ENCODE measurements at regions not wholly inside any gene's neighbourhood (a gene's known extent, or its start where the extent isn't known, plus 50 kb on each side); places are given as distances from the start of the nearest gene placed in this dataset.
A peak's percentile ranks its signal among the peaks of the same experiment; 100 is the strongest.

- TF ChIP-seq ZNF532 (CRISPR knock-in tag; IDR thresholded peaks at IDR 0.05; ENCODE audit: borderline replicate concordance) (no peak), JAZF1 (CRISPR knock-in tag; IDR thresholded peaks at IDR 0.05) (no peak), MLX (CRISPR knock-in tag; IDR thresholded peaks at IDR 0.05) (no peak), SMAD4 (CRISPR knock-in tag; IDR thresholded peaks at IDR 0.05) (no peak), ELF4 (CRISPR knock-in tag; IDR thresholded peaks at IDR 0.05; ENCODE audit: low read depth) (no peak), TP53 (CRISPR knock-in tag; IDR thresholded peaks at IDR 0.05) (no peak), FOXP1 (CRISPR knock-in tag; IDR thresholded peaks at IDR 0.05; ENCODE audit: borderline replicate concordance) (no peak), JUN (CRISPR knock-in tag; IDR thresholded peaks at IDR 0.05) (no peak)
Measured at GRCh38 chr2:185245216-185245615, 493.4 kb upstream of the FSIP2 start (continued).

- ChIA-PET POLR2A (no interaction called here), CTCF (interaction anchor here (1.2 kb wide), 1 partner anchor 493 kb away, joined by 6 read pairs; the partner anchor contains the start of gene FSIP2)
- TF ChIP-seq SMAD4 (CRISPR knock-in tag; IDR thresholded peaks at IDR 0.05) (no peak), ZNF263 (CRISPR knock-in tag; IDR thresholded peaks at IDR 0.05; ENCODE audit: low read depth) (no peak), JAZF1 (CRISPR knock-in tag; IDR thresholded peaks at IDR 0.05) (no peak), NR1H2 (CRISPR knock-in tag; IDR thresholded peaks at IDR 0.05) (no peak), AFF4 (CRISPR knock-in tag; IDR thresholded peaks at IDR 0.05; ENCODE audit: borderline replicate concordance) (no peak), GTF2I (CRISPR knock-in tag; conservative IDR thresholded peaks at IDR 0.05) (no peak), USF2 (CRISPR knock-in tag; IDR thresholded peaks at IDR 0.05) (no peak), TCF7 (CRISPR knock-in tag; IDR thresholded peaks at IDR 0.05; ENCODE audit: low read depth) (no peak), ETV6 (CRISPR knock-in tag; IDR thresholded peaks at IDR 0.05) (no peak)
- 0 out of 2 replicates have a peak overlapping the region, but pooled peaks have one; percentile 6 for H3K27ac Mint-ChIP-seq
- peaks cover 10% of the 10 kb centered on the region for H3K9me3 Mint-ChIP-seq
- peaks cover 6% of the 10 kb centered on the region for H3K36me3 Mint-ChIP-seq
- 0 out of 2 replicates have a peak, but pooled peaks cover 3% of the 10 kb centered on the region for H3K4me1 Mint-ChIP-seq
- H3K27me3 Mint-ChIP-seq (ENCODE audit: low read depth), result no peaks in the 10 kb centered on the region
- ATAC-seq (peak; percentile 46), DNase-seq (ENCODE audit: low spot score) (no peak)
- H3K4me3 Mint-ChIP-seq, result no peak overlapping the region
Measured at GRCh38 chr2:185245806-185246205, 492.8 kb upstream of the FSIP2 start.
